ENCODE measurements at regions not wholly inside any gene's neighbourhood (a gene's known extent, or its start where the extent isn't known, plus 50 kb on each side); places are given as distances from the start of the nearest gene placed in this dataset.

- no peaks in the 10 kb centered on the region for H3K27me3 ChIP-seq (replicated peaks in 1 of 7)
- intact Hi-C loops (cut with DNase I; ENCODE audit: low total_unique reads) = no loop called here
These were observed 321.4 kb upstream of the CXADR start for GRCh38 chr21:17191346-17191993.

DNA sequence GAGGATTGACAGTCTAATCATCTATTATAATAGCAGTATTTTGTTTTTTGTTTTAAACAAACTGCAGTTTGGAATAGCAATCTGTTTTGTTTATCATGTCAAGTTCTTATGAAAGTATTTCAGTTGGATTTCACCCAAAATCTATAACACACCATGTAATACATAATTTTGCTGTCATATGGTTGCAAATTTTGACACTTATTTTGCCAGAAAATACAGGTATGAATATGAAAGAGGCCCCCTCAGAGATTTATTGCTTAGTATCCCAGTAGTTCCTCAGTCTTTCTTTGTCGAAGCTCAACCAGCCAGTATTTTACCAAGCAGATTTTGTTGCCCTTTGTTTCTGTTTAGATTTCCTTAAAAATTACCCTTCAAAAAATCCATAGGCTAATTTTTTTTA lies 317.5 kb upstream of the CXADR start:
- TF ChIP-seq CTCF (IDR thresholded peaks at IDR 0.05 in 8 of 11, conservative IDR thresholded peaks at IDR 0.05 in 3 of 11) (no peak), POLR2A (IDR thresholded peaks at IDR 0.05) (no peak), POLR2AphosphoS5 (IDR thresholded peaks at IDR 0.05) (no peak)
- DNase-seq = no peak

More at GRCh38 chr21:17191346-17191993, 321.4 kb upstream of the CXADR start:
- Histone ChIP-seq H3K36me3 (no peaks in the 10 kb centered on the region), H3K4me1 (no peaks in the 10 kb centered on the region), H3K9me3 (peaks cover 0 to 56% (median 39%) of the 10 kb centered on the region in 8 donors), H3K27ac (no peak overlapping the region), H3K4me3 (no peak overlapping the region)
- DNase-seq = no peak
- TF ChIP-seq POLR2A (IDR thresholded peaks at IDR 0.05) (no peak), POLR2AphosphoS5 (IDR thresholded peaks at IDR 0.05) (no peak), CTCF (IDR thresholded peaks at IDR 0.05 in 8 of 11, conservative IDR thresholded peaks at IDR 0.05 in 3 of 11) (no peak)
- WGBS, 5 donors = 56 to 100% (median 100%) methylated on average over 1 of the region's 1 CpG

DNA sequence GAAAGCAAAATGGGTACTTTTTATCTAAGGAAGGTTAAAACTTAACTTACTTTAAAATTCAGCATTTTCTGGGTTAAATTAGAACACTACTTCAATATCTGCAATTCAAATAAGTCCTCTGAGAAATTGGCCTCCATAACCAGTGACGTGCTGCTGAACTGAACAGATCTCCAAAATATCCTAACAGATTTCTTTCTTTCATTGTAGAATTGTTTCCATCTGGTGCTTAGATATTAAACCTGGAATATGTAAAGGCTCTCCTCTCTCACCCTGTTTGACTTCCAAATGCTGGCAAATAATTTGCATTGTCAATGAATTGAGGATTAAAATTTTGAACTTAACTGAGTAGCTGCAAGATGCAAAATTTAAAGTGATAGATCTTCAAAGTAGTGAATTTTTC lies 316.9 kb upstream of the CXADR start:
- TF ChIP-seq POLR2AphosphoS5 (IDR thresholded peaks at IDR 0.05) (no peak), POLR2A (IDR thresholded peaks at IDR 0.05) (no peak), CTCF (IDR thresholded peaks at IDR 0.05 in 8 of 11, conservative IDR thresholded peaks at IDR 0.05 in 3 of 11) (no peak)
- Histone ChIP-seq H3K27me3 (replicated peaks in 1 of 7) (no peaks in the 10 kb centered on the region), H3K36me3 (no peaks in the 10 kb centered on the region), H3K27ac (no peak overlapping the region), H3K9me3 (peaks cover 0 to 45% (median 22%) of the 10 kb centered on the region in 8 donors), H3K4me3 (no peak overlapping the region), H3K4me1 (no peaks in the 10 kb centered on the region)
- intact Hi-C loops (cut with DNase I; ENCODE audit: low total_unique reads) = no loop called here
- no peak for DNase-seq
- WGBS, 5 donors = 0 to 73% (median 62%) methylated on average over 1 of the region's 1 CpG

More for the DNA sequence above, 317.5 kb upstream of the CXADR start:
- peaks cover 0 to 47% (median 27%) of the 10 kb centered on the region in 8 donors for H3K9me3 ChIP-seq
- intact Hi-C loops (cut with DNase I; ENCODE audit: low total_unique reads) = no loop called here
- H3K27ac ChIP-seq = no peak overlapping the region
- H3K27me3 ChIP-seq (replicated peaks in 1 of 7) = no peaks in the 10 kb centered on the region
- no peak overlapping the region for H3K4me3 ChIP-seq
- H3K4me1 ChIP-seq = no peaks in the 10 kb centered on the region
- H3K36me3 ChIP-seq = no peaks in the 10 kb centered on the region
- WGBS, 5 donors = 76 to 90% (median 79%) methylated on average over 1 of the region's 1 CpG

DNA sequence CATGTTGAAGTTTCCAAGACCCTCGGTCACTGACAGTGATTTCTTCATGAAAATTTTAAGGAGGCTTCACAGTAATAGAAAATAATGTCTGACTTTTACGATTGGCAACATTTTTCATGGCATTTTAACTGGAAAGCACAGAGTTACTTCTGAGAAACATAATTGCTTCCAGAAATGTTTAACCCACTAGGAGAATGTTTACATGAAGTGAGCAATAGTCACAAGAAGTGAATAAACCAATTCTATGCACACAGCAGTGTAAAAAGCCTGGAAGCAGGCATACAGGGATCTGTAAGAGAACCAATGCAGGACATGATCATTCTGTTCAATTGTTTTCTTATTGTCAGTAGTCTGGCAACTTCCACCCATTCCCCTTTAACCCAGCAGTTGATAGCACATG lies 316.2 kb upstream of the CXADR start:
- intact Hi-C loops (cut with DNase I; ENCODE audit: low total_unique reads) = no loop called here
- Histone ChIP-seq H3K27ac (no peak overlapping the region), H3K4me1 (no peaks in the 10 kb centered on the region), H3K36me3 (no peaks in the 10 kb centered on the region), H3K4me3 (no peak overlapping the region), H3K27me3 (replicated peaks in 1 of 7) (no peaks in the 10 kb centered on the region), H3K9me3 (peaks cover 0 to 42% (median 15%) of the 10 kb centered on the region in 8 donors)
- no peak for TF ChIP-seq CTCF (IDR thresholded peaks at IDR 0.05 in 8 of 11, conservative IDR thresholded peaks at IDR 0.05 in 3 of 11)
- no peak for TF ChIP-seq POLR2AphosphoS5 (IDR thresholded peaks at IDR 0.05)
- no peak for TF ChIP-seq POLR2A (IDR thresholded peaks at IDR 0.05)
- no peak for DNase-seq
- 54 to 73% (median 69%) methylated on average over 2 of the region's 2 CpGs for WGBS, 5 donors

Measured in spleen (tissue), 11 donors.